ENCODE measurements at regions not wholly inside any gene's neighbourhood (a gene's known extent, or its start where the extent isn't known, plus 50 kb on each side); places are given as distances from the start of the nearest gene placed in this dataset.

DNA sequence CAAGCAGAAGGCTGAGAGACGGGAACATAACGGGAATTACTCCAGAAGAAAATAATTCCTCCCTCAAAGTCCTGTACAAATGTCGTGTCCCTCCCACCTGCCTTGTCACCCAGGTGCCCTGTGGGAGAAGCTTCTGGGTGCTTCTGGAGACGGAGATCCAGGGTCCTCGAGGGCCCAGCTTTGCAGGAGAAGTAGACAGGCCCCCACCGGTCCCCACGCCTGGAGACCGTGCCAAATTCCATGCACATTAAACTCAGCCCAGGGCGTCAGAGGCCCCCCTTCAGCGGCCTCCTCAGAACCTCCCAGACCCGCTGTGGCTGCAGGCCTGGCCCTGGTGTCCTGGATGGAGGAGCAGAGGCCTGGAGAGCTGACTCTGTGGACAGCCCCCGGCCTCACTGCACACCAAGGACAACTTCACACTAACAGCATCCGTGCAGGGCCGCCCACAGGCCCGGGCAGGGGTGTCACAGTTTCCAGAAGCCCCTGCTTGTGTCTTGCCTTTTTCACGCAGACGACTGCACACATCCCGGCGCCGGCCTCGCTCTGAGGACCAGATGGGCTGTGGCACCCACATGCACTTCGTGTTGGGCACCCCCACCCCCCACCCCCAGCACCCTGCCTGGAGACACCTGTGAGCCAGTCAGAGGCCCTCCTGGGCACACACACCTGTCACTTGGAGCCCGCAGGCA is 734.3 kb downstream of the BRD1 start:
- DNase-seq = no peak

DNA sequence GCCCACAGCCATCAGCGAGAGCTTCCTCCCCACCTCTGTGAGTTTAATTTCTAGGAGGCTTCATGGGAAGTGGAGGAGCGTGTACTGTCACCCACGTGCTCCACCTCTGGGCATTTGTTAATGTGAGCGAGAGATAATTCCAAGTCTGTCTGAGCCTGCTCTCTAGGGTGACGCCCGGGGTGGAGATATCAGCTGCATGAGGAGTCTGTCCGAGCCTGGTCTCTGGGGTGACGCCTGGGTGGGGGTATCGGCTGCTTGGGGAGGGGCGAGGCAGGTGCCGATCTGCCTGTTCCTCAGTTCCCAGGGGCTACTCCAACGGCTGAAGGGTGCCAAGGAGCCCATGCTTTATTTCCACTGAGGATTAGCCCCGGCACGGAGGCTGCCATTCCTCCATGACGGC is 735.0 kb downstream of the BRD1 start:
- DNase-seq = no peak

DNA sequence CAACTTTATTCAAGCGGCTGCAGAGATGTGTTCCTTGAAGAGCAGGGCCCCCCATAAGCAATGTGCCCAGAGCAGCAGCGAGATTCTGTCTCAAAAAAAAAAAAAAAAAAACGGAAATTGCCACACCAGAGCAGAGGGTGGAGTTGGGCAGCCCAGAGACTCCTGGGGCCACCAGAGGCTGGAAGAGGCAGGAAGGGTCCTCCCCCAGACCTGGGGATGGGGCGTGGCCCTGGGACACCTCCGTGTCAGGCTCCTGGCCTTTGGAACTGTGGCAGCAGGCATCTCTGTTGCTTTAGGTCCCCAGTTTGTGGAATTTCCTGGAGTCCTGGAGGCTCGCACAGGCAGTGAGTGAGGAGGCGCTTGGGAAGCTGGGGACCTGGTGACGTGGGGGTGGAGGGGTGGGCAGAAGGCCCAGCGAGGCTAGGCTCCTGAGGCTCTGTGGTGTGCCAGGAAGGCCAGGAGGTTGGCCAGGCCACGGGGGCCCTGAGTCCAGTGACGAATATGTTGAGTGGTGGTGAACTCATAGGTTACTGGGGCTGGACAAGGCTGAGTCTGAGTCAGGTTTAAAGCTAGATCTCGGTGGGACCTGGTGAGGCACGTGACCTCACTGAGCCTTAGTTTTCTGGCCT is 735.6 kb downstream of the BRD1 start:
- no peak for DNase-seq

DNA sequence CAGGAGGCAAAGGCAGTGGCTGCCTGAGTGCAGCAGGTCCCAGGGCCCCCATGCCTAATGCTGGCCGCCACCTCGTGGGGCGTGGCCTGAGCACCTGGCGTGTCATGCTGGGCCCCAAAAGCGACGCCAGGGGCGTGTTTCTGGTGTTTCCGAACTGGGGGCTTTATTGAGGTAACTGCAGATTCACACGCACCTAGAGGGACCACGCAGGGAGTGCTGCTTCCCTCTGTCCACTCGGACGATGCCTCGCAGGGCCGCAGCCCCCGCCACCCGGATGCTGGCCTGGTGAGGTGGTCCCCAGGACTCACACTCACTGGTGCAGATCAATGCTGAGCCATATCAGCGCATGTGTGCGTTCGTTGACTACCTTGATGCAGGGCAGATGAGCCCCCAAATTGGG is 736.2 kb downstream of the BRD1 start:
- DNase-seq = no peak

DNA sequence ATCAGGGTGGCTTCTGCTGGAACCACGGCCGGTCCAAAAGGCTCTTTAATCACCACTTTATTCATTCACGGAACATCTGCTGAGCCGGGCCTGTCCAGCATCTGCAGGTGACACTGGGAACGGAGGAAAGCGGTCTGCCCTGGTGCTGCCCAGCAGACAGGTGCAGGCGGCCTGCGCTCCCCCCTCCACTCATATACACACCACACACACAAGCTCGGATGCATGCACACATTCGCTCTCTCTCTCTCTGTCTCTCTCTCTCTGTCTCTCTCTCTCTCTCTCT is 736.9 kb downstream of the BRD1 start:
- no peak for DNase-seq

DNA sequence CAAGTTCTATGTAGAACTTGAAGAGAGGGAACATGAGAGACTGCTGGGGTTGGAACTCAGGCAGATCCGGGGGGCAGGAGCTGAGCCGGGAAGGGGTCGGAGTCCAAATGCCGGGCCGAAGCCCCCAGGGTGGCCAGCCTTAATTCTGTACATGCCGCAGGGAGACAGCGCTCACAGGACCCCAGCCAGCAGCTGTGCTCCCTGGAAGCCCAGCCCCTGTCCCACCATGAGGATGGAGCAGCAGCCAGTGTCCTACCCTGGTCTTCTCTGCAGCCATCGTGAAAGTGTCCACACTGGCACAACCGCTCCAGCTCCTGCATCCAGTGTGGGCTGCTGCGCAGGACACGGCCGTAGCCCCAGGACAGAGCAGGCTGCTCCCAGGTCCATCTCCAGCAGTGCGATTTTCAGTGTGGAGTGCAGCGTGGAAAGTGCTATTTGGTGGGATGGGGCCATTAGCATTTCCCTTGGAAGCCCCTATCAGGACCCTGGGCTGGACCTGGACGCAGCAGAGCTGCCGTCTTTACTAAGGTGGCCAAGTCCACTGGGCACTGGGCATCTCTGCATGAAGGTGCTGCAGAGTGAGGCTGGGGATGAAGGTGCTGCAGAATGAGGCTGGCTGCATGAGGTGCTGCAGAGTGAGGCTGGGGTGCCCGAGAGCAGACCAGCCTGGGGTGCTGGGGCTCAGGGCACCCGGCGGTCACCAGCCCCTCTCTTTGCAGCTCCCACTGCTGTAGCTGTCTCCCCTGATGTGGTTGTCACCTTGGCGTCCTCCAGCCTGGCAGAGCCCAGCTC is 737.4 kb downstream of the BRD1 start:
- no peak for DNase-seq

DNA sequence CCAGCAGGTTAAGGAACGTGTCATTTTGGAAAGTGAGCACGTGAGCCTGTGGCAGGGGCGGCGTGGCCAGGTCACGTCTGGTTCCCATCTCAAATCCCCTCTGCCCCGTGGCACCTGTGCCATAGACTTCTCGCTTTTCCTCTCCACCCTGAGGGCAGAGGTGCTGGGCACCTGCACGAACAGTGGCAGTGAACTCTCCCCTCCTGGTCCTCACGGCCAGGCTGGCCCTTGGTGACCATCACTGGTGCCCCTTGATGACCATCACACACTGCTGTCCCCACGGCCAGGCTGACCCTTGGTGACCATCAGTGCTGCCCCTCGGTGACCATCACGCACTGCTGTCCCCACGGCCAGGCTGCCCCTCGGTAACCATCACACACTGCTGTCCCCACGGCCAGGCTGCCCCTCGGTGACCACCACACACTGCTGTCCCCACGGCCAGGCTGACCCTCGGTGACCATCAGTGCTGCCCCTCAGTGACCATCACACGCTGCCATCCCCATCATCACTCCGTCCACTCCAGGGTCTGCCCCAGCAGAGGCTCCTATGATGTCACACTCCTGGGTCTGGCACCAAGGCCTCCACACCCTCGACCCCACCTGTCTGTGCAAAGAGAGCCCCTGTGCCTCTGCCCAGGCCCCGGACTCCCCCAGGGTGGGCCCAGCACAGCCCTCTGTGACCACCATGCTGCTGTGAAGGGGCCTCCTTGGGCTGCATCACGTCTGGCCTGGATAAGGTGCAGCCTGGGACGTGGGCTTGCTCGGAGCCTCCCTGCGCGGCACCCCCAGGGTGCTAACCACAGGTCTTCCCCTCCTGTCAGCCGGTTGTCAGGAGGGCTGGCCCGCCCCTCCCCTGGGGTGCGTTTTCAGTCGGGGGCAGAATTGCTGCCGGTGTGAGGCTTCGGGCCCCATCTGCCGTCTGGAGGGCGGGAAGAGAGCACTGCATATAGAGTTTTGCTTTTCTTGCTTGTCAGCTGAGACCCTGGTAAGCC is 738.6 kb downstream of the BRD1 start:
- DNase-seq = no peak

DNA sequence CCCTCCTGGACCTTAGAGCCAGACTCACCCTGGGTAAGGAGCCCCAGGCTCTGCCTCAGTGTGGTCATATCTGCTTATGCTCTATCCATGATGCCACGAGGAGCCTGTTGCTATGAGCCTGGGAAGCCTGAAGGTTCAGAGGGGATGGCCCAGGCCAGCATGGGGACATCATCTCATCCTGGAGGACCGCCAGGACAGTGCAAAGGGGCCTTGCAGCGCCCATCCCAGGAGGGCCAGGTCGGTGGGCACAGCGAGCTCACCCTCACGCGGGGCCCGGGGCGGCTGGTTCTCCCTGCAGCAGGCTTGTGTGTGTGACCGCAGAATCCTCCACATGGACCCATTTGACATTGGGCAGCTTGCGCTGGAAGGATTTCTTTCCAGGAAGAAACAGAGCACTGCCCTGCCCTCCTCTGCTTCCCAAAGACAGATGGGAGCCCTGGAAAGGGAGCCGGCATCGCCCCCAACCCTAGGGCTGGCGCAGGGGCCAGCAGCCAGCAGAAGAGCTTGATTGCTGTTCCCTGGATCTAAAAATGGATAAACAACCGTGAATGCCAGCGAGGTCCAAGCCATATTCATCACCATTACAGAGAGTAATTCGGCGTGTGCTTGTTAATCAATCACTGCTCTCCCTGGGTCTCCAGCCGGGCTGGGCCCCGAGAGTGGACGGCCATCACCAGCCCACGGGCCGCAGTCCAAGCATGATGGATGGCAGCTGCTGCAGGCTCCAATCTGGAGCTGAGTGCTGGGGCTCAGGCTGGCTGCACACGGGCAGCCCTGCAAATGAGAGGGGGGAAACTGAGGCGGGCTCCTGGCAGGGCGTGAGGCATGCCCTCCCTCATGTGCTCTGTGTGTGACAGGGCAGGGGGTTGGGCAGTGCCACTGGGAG is 739.7 kb downstream of the BRD1 start:
- no peak for DNase-seq

DNA sequence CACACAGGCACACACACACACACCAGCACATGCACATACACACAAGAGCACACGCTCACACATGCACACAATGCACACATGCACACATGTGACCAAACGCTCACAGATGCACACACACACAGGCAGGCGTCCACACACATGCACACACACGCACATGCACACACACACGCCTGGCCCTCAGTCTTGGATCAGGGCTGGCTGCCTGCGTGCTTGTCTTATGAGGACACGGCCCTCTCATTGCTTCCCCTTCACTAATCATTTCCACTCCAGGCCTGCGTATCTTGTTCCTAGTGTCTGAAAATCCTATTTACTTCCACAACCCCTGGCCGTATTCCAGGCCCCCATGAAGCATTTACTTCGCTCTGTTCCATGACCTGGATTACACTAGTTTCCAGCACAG is 740.5 kb downstream of the BRD1 start:
- no peak for DNase-seq

DNA sequence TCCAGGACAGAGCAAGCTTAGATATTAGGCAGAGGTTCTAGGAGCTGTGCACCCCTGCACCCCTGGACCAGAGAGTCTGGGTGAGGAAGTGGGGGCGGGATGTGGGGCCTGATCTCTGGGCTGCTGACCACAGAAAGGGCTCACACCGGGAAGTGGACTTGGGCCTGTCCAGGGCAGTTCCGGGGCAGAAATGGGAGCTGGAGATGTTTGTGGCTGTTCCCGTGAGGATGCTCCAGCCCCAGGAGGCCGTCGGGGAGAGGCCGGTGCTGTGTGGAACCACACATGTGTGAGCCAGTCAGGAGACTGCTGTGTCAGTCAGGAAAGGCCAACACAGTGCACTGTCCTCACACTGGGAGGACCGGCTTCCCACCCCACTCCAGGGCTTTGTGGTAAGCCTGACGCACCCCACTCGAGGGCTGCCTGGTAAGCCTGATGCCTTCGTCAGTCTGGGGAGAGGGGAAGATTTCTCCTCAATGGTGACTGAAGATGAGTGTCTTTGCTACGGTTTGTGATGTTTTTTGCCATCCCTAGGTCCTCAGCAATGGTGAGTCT is 741.0 kb downstream of the BRD1 start:
- DNase-seq = no peak

DNA sequence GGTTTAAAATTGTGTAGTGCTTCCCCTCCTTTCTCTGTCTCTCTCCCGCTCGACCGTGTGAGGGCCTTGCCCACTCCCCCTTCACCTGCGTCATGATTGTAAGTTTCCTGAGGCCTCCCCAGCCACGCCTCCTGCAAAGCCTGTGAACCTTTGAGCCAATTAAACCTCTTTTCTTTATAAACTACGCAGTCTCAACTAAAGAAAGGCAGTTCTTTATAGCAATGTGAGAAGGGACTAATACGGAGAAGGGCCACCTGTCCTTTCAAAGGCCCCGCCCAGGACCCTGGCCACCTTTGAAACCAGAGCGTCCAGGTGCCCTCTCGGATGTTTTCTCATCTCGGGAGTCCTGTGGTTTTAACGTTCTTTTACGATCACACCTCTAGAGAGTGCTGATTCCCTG is 741.5 kb downstream of the BRD1 start:
- no peak for DNase-seq

DNA sequence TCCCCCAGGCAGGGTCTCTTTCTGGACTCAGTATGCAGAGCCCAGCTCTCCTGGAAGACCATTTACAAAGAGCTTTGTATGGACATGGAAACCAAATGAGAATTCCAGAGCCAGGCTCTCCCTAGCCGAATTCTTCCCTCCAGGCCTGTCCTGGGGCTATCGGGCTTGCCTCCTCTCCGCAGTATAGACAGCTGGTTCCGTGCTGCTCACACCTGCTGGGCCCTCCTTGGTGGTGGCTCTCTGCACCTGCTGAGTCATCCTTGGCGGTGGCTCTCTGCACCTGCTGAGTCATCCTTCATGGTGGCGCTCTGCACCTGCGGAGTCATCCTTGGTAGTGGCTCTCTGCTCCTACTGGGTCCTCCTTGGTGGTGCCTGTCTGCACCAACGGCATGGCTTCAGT is 743.5 kb downstream of the BRD1 start:
- no peak for DNase-seq

DNA sequence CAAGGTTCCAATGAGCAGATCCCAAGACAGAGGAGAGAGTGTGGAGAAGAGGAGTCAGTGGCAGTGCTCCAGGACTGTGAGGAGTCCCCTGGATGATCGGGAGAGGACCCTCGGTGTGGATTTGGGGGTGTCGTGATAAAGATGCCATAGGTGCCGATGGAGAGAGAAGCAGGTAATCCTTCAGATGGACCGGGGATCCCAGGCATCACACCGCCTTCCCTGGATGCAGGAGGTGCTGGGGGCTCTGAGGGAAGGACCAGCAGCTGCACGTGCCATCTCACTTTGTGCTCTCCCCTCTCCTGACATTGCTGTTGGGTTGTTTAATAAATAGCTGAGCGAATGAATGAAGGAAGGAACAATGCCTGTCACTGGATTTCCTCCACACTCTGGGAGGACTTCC is 744.1 kb downstream of the BRD1 start:
- DNase-seq = no peak

DNA sequence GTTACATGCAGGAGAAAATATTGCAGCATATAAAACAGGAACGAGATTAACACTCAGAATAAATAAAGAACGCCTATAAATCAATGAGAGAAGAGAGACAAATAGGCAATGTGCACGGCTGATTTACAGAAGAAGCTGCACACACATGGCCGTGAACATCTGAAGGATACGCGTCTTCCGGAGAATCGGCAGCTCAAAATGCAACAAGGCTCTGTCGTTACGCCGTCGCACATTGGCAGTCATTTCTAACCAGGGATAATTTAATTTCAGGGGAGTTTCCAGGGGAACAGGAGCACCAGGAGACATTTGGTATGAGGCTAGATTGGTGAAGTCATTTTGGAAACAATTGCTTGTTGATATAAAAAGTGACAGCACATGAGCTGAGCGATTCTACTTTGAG is 745.2 kb downstream of the BRD1 start:
- no peak for DNase-seq

DNA sequence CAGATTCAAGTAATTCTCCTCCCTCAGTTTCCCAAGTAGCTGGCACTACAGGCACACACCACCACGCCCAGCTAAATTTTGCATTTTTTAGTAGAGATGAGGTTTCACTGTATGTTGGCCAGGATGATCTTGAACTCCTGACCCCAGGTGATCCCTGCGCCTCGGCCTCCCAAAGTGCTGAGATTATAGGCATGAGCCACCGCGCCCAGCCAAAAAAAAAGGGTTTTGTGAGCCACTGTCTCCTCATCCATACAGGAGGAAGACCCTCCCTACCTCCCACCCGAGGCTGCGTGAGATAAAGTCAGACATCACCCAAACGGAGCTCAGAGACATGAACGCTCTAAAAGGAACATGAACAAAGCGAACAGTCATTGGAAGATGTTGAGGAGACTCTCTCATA is 745.7 kb downstream of the BRD1 start:
- no peak for DNase-seq

DNA sequence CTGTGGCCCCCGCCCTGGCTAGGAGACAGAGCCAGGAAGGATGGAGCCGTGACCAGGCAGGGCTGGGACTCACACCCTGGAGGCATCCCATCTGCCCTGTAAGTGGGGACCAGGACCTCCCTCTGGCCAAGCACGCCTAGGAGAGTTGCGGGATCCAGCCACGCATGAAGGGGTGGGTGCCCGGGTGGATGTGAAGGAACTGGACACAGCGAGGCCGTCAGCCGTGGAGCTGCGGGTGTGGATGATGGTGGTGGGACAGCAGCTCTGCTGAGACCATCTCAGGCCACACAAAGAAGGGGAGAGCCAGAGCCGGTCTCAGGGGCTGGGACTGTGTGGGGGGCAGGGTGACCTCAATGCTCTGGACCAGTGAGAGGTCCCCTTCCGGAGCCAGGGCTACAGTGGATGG is 746.4 kb downstream of the BRD1 start:
- DNase-seq = no peak

DNA sequence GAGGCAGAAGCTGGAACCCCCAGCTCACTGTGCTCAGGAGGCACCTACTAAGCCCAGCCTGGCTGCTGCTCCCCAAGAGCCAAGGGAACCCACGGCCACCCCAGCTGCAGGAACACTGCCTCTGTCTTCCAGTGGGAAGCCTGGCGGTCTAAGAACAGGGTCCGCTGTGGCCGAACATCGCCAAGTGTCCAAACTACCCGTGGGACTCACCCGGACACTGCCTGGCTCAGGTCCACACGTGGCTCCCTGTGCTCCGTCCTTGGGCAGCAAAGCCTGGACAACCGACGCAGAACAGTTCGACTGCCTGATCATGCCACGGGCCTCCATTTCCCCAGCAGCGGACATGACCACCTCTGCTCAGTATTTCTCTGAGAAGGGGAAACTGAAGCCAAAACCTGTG is 747.0 kb downstream of the BRD1 start:
- no peak for DNase-seq

DNA sequence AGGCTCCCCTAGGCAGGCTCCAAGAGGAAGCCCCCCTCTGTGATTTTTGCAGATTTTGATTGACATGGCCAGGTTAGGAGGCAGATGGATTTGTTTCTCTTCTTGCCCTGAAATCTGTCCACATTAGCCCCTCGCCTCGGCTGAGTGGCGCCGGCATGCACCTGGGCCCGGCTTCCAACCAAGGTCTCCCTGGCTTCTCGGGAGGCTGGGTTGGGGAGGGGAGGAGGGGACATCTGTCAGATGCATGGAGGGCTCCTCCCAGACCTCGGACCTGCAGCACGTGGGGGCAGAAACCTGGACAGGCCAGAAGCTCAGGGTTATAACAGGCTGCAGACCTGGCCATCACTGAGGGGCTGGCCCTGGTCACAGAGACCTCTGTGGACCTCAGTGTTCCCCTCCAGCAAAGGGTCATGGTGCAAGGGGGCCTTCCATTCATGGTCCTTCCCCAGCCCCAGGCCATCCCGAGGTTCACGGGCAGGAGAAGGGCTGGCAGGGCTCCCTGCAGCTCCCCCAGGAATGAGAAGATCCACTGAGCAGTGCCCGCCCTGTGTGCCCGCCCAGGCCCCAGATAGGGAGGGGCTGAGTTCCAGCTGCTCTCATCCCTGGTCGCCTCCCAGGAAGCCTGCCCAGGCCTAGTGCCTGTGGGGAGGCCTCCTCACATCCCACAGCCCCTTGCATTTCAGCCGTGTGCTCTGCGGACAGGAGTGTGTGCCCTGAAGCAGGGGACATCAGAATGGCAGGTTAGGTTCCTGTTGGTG is 747.8 kb downstream of the BRD1 start:
- DNase-seq = no peak

DNA sequence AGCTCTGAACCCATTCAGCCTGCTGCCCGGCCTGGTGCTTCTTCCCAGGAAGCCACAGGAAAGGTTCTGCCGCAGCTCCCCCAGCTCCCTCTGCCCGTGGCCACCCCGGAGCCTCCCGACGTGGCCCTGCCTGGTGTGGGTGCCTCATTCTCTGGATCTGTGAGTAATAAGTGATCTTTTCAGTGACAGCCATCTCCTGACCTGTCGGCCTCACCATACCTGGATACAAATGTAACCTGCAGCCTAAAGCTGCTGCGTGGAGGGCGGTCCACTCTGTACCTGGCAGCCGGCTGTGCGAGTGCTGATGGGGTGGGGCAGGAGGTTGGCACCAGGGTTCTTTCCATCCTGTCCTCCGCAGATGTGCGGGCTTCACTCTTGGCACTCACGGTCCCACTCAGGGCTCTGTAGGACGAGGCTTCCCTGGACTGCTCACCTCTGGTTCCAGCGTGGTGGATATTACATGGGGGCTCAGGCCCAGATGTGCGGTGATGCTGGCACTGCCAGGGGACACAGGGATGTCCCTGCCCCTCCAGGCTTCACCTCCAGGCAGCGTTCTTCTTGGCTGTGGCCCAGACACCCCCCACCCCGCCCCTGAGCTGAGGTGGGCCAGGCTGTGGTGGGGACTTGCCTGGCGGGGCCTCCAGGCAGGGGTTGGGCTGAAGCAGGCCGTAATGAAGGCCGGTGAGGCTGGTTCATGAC is 748.5 kb downstream of the BRD1 start:
- DNase-seq = no peak

DNA sequence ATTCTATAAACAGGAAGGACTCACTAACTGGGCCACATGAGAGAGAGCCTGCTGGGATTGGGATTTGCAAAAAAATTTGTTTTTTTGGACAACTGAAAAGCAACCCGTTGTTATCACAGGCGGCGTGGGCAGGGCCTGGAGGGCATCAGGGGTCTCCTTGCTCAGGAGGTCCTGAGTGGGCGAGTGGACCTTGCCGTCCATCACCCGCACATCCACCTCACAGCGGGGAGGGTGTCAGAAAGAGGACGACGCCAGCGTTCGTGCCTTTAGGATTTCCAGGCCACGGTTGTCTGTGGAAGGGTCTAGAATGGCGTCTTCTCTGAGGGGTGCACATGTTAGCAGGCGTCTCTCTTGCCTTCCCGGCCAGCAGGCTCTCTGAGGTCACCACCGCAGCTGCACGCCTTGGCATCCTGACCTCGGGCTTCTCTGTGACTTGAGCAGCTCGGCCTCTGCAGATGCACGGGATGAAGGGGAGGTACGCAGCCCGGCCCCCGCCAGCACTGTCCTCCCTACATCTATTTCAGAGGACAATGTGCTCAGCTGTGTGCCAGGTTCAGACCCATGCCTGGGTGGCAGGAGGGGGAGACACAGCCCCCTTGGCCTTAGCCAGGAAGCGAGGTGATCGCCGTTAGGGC is 749.5 kb downstream of the BRD1 start:
- DNase-seq = no peak

All from bone marrow (tissue), 2 donors.